GM21717 (cell line): ENCODE measurements at regions not wholly inside any gene's neighbourhood (a gene's known extent, or its start where the extent isn't known, plus 50 kb on each side); places are given as distances from the start of the nearest gene placed in this dataset.
"Not testable (repeated sequence)": the region's sequence is repeated elsewhere in the genome, so short reads cannot be mapped to it uniquely, and the experiment has no call there.

Experiments used
- ATAC-seq: cut with Tn5 transposase; IDR thresholded peaks from one replicate; pipeline ENCODE4 v1.9.1; 2021; ENCODE audit warnings: mild to moderate bottlenecking, moderate library complexity; ENCODE audit not compliant: unreplicated experiment

DNA sequence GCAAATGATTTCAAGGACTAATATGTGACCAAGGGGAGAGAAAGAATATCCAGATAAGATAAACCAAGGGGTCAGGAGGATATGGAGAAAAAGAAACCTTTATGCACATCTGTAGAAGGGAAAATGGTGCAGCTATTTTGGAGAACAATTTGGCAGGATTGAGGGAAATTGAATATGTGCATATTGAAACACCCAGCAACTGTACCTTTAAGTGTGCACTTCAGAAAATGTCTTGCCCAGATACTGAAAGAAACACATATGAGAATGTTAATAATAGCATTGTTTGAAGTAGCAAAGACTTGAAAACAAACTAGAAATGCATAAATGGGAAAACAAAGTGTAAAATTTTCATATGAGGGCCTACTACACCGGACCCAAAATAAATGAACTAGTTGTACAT, 599.6 kb downstream of the PSAT1 start:
- ATAC-seq: no peak

DNA sequence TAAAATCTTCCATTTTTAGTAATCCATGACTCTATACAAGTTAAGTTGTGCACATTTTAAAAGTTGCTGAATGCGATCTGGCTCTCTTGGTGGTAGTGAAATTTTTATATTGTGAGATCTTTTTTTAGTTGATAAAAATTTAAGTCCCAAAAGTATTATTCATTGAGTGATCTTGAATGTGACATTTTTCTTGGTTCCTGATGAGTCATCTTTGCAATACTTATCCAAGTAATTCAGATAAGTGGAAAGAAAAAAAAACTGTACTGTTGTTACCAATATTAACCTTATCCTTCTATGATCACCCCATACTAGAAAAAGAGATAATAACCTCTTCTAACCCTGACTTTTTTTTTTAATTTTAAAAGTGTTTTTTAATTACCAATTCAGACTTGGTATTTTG, 601.3 kb downstream of the PSAT1 start:
- no peak for ATAC-seq

DNA sequence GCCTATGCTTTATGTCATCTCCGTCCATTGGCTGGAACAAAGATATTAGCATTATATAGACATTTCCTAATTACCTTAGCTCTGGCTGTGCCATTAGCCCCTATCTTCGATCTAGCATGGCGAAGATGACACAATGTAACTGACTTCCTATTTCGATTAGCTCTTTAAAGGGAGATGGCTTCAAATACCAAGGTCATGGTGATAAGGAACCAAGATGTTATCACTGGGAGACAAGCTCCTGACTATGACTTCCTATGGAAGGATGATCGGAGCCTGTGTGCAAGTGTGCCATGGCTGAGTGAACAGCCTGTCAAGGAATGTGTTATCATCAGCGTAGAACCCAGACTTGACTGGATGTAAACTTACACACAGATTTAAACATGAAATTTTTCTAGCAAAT, 602.1 kb downstream of the PSAT1 start:
- ATAC-seq: no peak

GRCh38 chr9:78900500-78900899, 603.6 kb downstream of the PSAT1 start:
- no peak for ATAC-seq

- no peak for ATAC-seq
Observed at GRCh38 chr9:78902051-78902450, 605.1 kb downstream of the PSAT1 start.

- ATAC-seq: no peak
Observed at GRCh38 chr9:78903581-78903980, 606.7 kb downstream of the PSAT1 start.

- ATAC-seq: no peak
Observed at GRCh38 chr9:78904686-78905085, 607.8 kb downstream of the PSAT1 start.

- no peak for ATAC-seq
Observed at GRCh38 chr9:78905387-78905786, 608.5 kb downstream of the PSAT1 start.

GRCh38 chr9:78905986-78906755, 609.2 kb downstream of the PSAT1 start:
- no peak for ATAC-seq

- ATAC-seq: no peak
Observed at GRCh38 chr9:78909566-78909965, 612.6 kb downstream of the PSAT1 start.

DNA sequence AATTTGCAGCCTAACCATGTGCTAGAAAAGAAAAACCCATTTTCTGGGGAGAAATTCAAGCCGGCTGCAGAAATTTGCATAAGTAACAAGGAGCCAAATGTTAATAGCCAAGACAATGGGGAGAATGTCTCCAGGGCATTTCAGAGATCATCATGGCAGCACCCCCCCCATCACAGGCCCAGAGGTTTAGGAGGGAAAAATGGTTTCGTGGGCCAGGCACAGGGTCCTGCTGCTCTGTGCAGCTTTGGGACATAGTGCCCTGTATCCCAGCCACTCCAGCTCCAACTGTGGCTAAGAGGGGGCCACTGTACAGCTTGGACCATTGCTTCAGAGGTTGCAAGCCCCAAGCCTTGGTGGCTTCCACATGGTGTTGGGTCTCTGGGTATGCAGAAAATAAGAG, 620.0 kb downstream of the PSAT1 start:
- not testable (repeated sequence) for ATAC-seq

DNA sequence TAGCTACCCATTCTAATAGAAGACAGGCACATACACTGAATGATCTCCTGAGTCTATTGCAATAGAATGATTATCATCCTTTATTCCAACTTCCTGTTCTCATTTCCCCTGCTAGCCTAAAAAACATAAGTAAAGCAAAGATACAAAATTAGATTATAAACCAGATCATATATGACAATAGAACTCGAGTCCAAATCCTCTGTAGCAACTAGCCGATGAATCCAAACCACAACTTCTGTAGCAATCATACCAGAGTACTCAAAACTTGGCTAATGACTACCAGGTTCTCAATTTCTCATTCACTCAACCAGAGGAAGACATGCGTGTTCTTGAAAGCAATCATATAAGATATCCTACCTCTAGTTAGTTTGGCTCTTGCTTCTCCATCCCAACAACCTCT, 622.1 kb downstream of the PSAT1 start:
- no peak for ATAC-seq

DNA sequence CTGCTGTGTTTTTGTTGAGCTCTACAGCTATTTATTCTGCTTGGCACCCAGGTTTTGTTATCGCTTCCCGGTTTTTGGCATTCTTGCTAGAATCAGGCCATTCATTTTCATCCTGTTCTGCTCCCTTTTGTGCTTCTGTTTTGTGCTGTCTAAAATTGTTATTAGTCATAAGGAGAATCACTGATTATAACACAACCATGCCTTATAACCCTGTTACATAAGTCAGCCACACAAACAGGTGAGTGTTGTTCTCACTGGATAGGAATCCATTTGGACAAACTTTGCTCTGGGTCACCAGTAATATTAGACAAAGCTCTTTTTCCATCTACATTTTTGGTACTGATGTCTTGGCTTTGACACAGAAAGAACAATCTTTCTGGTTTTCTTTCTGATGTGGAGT, 622.8 kb downstream of the PSAT1 start:
- no peak for ATAC-seq

DNA sequence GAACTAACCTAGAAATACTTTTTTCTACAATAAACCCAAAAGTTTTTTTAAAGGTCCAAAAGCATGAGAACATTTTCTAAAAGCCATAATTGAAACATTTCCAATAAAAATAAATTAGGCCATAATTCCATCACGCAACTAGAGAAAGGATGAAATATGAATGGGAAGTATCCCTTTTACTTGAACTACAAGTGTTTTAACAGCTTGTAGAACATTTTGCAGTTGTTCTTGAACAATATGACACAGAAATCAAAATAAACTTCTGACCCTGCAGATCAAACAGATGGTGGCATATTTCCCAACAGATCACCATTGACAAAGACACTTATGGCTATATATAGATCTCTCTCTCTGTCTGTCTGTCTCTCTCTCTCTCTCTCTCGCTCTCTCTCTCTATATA, 624.4 kb downstream of the PSAT1 start:
- ATAC-seq: no peak

GRCh38 chr9:78923966-78924659, 627.2 kb downstream of the PSAT1 start:
- ATAC-seq: no peak

DNA sequence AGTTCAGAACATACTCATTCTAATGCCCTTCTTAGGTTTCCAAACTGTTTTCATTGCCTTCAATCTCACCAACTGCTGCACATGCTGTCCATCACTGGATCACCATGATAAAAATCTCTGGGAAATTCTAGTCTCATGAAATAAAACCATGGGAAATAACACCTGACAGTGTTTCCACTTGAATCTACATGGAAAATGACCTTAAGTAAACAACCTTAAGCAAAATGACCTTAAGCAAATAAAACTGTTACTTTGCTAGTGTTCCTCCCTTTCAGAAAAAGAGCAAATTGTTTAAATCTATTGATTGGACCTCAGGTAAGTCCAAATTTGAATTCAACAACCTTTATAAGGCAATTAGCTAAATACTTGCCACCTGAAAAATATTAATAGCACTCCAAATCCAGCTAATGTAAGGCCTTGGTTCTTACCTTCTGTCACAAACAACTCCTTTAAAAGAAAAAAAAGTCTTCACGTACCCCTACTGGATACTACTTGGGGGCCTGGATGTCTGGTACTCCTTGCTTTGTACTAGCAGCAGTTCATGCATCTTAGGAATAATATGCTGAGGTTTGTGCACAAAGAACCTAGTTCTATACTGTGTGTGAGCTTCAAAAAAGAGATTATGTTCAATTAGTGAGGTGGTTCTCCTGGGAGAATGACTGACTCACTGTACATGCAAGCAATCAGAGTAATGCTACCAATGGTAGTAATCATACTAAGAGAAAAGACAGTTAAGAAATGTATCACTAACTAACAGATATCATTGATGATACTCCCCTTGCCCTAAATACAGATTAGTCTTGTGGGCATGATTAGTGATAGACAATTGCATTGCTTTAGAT, 630.4 kb downstream of the PSAT1 start:
- ATAC-seq: no peak

GRCh38 chr9:78928625-78929405, 631.9 kb downstream of the PSAT1 start:
- ATAC-seq: no peak

- no peak for ATAC-seq
Observed at GRCh38 chr9:78930281-78930680, 633.4 kb downstream of the PSAT1 start.

DNA sequence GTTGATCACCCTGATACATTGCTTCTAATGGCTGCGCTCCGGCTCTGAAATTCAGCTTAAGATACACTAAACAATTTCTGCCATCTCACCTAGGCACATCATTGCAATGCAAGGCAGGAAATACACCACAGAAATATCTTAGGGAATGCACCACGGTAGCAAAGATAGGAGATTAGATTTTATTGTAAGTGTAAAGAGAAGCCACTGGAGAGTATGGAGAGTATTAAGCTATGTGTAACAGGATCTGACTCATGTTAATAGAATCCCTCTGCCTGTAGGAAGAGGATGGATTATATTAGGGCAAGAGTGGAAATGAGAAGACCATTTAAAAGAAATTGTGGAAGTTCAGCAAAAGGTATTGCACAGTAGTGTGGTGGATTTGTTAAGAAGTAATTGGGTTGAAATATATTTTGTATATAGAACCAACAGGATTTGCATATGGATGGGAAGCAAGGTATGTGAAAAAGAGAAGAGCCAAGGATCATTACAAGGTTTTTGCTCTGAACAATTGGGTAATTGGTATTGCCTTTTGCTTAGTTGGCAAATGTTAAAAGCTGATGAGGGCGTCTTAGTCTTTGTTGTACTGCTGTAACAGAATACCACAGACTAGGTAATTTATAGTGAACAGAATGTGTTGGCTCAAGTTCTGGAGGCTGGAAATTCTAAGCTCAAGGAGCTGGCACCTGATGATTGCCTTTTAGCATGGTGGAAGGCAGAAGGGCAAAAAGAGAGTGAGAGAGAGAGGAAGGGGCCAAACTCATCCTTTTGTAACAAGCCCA, 636.1 kb downstream of the PSAT1 start:
- no peak for ATAC-seq

DNA sequence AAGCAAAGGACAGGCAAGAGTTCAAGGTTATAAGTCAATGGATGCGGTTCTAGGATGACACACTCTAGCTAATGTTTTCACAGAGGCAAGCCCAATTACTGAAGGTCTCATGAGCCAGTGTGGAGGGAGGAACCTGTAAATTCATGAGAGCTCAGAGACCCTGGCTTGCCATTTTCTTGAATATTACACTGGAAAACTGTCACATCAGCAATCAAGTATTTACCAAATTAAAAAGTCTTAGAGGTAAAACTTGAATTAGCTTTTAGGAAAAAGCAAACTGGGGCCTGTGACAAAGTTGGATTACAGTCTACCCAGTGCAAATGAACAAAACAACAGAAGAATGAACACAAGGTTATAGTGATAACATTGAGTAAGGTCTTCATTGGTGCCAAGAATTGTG, 636.9 kb upstream of the TLE4 start:
- no peak for ATAC-seq
